GM12874 (cell line): ENCODE measurements at regions not wholly inside any gene's neighbourhood (a gene's known extent, or its start where the extent isn't known, plus 50 kb on each side); places are given as distances from the start of the nearest gene placed in this dataset.

Experiments used
- CTCF ChIP-seq: IDR thresholded peaks from 2 replicates; pipeline ENCODE4 v1.5.1; 2011; ENCODE audit warnings: low read depth, mild to moderate bottlenecking, control low read depth, low read length, moderate library complexity; ENCODE audit not compliant: insufficient read depth

- no peak for TF ChIP-seq CTCF
Measured at GRCh38 chr7:36070230-36070629, 82.8 kb upstream of the EEPD1 start.

- no peak for TF ChIP-seq CTCF
Measured at GRCh38 chr7:36071605-36072004, 81.4 kb upstream of the EEPD1 start.

GRCh38 chr7:36072620-36073019, 80.4 kb upstream of the EEPD1 start:
- TF ChIP-seq CTCF = no peak

GRCh38 chr7:36075561-36075960, 77.5 kb upstream of the EEPD1 start:
- TF ChIP-seq CTCF = no peak

- TF ChIP-seq CTCF = no peak
Measured at GRCh38 chr7:36076074-36076473, 77.0 kb upstream of the EEPD1 start.

GRCh38 chr7:36078816-36079360, 74.2 kb upstream of the EEPD1 start:
- TF ChIP-seq CTCF = no peak

GRCh38 chr7:36079446-36080025, 73.5 kb upstream of the EEPD1 start:
- no peak for TF ChIP-seq CTCF
